NOMO-1 treated with DMSO at 0.1 percent for 48 hours (cell line): ENCODE measurements at regions not wholly inside any gene's neighbourhood (a gene's known extent, or its start where the extent isn't known, plus 50 kb on each side); places are given as distances from the start of the nearest gene placed in this dataset.
"Not testable (repeated sequence)": the region's sequence is repeated elsewhere in the genome, so short reads cannot be mapped to it uniquely, and the experiment has no call there.

Experiments used
- DNase-seq: peaks from one replicate; lab custom pipeline; 2025; ENCODE audit not compliant: unreplicated experiment; lab: John Stamatoyannopoulos, UW

DNA sequence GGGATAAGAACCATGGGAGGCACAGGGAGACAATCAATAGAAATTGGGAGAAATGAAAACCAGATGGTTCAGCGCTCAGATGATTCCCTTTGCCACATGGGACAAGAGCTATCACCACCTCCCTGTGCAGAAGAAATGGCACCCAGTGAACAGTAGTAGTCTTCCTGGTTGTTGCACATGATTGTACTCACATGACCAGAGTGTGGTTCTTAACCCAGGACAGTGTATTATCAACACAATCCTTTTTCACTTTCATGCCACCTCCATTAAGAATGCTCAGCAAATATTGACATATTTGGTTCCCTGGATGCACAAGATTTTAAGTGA lies 149.0 kb upstream of the SH3BP4 start:
- no peak for DNase-seq

DNA sequence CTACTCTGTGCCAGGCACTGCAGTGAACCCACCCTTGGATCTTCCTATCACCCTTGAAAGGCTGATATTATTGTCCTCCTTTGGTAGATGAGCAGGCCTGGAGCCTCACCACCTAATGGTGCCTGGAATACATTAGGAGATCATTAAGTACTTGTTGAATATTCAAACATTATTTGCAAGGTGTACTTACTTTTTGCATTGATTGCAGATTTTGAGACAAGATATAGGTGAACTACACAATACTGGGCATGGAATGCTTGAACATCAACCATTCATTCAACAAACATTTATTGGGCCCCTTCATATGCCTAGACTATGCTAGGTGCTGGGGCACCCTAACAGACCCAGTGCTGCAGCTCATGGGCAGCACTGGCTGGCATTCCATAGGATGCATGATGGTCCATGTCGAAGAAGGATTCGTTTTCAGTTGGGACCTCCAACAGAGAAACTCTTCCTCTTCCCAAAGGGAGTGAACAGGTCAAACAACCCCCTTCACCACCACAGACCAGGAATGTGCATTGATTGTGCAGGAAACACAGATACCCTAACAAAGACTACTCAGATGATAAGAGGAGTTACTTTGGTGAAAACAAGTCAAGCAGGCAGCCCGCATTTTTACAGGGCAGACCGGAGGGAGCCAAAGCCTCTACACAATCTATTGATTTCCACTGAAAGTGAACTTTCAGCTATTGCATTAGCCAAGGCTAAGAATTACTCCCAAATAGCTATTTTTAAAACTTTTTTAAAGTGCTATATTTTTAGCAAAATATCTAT lies 149.6 kb upstream of the SH3BP4 start:
- DNase-seq = no peak

DNA sequence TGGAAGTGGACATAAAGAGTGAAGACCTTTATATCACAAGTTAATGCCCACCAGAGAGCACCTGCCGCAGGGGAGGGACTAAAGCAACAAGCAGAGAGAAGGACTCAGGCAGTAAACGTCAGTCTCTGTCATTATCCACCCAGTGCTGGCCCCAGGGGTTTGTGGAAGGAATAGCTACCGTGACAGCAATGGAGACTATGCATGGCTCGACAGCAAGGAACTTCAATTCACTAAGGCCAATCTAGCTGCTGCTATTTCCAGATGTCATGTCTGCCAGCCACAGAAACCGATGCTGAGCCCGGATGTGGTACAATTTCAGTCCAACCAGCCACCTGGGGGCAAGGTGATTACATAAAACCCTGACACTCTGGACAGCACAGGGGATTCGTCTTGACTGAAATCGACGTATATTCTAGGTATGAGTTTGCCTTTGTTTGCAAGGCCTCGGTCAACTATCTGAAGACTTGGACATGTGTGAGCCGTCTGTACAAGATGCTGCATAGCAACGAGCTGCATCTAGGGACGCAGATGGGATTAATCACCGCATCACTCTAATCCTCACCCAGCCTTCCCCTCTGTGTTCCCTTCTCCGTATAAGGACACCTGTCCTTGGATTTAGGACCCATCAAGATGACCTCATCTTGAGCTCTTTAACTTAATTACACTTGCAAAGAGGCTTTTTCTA lies 154.1 kb upstream of the SH3BP4 start:
- DNase-seq = no peak

- no peak for DNase-seq
Measured at GRCh38 chr2:234796045-234796591, 155.7 kb upstream of the SH3BP4 start.

DNA sequence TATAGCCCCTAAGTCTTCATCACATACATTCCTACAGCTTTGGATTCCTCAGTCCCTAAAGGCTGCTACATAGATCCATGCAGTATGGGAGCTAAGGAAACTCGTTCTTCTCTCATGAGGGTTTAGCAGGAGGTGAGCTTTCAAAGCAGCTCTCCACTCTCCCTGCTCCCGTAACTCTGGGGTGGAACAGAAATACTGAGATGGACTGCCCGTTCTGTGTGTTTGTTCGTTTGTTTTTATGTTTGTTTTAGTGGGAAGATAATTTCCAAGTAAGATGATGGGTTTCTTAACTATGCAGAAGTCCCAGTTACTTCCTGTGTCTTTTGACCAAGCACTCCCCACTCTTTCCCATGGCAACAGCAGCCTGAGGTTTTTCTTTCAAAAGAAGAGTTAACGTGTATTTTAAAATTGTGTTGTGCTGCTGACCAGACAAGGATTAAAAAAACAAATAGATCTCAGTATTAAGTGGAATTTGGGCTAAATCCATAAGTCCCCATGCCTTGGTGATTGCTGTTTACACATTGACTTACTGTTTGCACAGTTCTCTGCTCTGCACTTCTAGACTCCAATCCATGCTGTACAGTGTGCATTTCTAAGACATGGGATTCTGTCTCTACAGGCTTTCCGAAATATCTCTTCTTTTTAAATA lies 156.4 kb upstream of the SH3BP4 start:
- DNase-seq = no peak

DNA sequence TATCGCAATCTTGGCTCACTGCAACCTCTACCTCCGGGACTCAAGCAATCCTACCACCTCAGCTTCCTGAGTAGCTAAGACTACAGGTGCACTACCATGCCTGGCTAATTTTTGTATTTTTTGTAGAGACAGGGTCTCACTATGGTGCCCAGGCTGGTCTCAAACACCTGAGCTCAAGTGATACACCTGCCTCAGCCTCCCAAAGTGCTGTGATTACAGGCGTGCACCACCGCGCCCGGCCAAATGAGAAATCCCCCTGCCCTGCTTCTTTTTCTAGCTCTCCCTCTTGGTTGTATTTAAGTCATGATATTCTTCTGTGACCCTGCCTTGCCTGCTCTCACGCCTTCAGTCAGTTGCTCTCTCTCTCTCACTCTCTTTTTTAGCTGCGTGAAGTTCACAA lies 157.0 kb upstream of the SH3BP4 start:
- DNase-seq = no peak

GRCh38 chr2:234793212-234793785 lies 158.5 kb upstream of the SH3BP4 start:
- DNase-seq = no peak

DNA sequence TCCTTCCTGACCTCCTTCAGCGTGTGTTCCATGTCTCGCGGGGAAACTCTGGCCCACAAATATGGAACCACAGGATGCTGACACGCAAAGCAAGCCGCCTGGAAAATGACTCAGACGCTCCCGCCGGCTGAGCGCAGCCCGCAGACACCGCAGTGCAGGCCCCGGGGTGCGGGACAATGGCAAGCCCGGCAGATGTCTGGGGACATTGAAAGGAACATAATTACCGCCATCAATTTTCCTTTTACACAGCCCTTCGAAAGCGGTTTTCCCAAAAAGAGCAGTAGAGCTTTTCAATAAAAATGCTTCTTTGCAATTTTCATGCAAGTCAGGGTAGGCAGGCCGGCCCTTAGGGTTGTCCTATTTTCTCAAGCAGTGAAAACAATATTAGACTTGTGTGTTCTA lies 159.2 kb upstream of the SH3BP4 start:
- DNase-seq = no peak

GRCh38 chr2:234792096-234792495 lies 159.7 kb upstream of the SH3BP4 start:
- not testable (repeated sequence) for DNase-seq

DNA sequence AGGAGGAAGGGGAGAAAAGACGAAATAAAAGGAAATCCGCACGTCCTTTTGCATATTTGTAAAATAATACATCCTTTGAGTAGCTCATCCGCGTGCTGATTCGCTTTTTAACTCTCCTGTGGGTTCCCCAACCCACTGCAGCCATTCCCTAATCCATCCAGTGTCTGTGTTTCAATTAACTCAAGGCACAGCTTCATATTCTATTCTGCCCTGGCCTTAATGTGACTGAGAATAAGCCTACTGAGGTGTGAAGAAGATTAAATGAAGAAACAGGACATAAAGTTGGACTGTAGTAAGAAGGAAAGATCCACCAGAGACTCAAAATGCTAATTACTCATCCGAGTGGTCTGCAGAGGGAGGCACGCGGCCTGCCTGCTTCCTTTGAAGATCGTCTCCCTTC lies 161.4 kb upstream of the SH3BP4 start:
- DNase-seq = no peak

DNA sequence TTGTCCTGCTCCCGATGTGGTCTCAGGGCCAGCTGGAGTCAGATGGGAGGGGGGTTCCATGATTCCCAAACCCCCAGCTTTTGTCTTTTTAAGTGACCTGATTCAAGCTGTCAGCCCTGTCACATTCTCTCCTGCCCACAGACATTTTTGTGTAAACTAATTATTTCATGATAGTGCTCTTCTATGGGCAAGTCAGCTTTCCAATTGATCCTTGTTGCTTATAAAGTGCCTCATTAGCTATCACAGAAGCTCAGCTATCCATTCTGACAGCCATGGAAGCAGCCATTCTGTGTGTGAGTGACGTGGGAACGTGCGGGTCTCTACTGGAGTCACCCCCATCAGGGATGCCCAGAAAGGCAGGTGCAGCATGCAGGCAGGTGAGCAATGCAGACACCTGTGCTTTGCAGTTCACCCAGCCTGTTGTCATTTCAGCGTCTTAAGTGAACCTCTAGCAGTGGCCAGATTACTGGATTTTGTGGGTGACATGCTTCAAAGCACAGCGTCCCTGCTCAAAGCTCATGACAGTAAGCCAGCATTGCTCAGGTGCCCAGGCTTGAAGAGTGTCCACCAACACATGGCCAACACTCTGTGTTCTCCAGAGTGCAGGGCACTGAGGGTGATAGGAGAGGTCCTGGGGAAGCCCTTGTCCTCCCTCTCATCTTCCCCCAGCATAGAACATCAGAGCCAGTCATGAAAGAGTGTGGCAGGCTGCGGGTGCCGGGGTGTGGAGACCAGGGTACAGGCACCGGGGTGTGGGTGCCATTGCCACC lies 162.1 kb upstream of the SH3BP4 start:
- DNase-seq = no peak

- no peak for DNase-seq
Measured at GRCh38 chr2:234788841-234789240, 163.0 kb upstream of the SH3BP4 start.

- DNase-seq = no peak
Measured at GRCh38 chr2:234788381-234788780, 163.4 kb upstream of the SH3BP4 start.

DNA sequence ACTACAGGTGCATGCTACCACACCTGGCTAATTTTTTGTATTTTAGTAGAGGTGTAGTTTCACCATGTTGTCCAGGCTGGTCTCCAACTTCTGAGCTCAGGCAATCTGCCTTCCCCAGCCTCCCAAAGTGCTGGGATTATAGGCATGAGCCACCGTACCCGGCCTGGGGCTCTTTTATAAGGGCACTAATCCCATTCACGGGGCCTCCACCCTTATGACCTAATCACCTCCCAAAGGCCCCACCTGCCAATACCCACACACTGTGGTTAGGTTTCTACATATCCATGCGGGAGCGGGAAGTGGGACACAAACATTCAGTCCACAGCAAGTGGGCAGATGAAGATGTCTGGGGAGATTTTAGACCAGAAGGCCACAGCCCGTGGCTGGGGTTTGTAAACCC lies 164.7 kb upstream of the SH3BP4 start:
- no peak for DNase-seq

DNA sequence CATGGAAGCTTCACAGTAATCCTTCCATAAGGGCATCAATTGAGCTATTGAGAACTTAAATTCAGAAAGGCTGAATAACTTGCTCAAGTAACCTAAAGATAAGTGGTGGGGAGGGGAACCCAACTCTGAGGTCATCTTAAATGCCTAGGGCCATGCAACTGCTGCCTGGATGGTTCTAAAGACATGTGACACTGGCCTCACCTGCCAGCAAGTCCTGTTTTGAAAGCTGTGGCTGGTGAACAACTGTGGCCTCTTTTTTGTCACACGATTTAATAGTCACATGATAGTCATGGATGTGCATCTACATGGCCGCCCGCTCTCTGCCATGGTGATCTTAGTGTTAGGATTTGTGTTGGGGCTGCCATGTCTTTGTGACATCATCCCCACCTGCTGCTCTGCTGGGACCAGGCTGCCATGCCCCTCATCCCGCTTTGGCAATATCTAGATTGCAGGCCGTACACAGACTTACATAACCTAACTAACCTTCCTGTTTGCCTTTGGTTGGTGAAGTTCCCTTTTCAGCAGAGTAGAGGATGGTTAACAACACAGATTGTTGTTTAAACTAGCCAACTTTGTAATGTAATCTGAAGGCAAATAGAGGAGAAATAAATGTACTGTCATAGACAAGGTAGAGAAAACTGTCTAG lies 177.9 kb upstream of the SH3BP4 start:
- no peak for DNase-seq

DNA sequence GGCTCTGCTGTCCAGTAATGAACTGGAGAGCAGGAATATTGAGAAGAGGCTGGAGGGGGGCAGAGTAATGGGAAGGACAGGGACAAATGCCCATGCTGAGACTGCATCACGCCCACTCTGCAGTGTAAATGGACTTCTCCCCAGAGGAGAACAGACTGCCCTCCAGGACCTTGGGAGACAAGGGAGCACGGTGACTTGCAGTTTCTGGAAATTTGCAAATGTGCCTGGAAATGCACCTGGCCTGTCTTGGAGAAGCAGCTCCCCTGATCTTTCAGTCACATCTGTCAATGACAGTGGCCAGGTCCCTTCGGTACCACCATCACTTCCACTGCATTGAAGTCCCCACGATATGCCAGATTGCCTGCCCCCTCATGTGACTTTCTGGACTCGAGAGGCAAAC lies 178.7 kb upstream of the SH3BP4 start:
- DNase-seq = no peak

DNA sequence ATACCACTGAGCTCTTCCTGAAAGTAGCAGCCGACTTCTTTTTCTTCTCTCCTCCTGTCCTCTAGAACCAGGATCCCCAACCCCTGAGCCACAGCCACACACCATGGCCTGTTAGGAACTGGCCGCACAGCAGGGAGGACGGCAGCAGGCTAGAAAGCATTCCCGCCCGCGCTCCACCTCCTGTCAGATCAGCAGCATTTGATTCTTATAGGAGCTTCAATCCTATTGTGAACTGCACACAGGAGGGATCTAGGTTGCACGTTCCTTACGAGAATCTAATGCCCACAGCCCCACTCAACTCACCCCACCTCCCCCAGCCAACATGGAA lies 179.1 kb upstream of the SH3BP4 start:
- DNase-seq = no peak

GRCh38 chr2:234771980-234772732 lies 179.7 kb upstream of the SH3BP4 start:
- DNase-seq = no peak

GRCh38 chr2:234771176-234771575 lies 180.6 kb upstream of the SH3BP4 start:
- no peak for DNase-seq

DNA sequence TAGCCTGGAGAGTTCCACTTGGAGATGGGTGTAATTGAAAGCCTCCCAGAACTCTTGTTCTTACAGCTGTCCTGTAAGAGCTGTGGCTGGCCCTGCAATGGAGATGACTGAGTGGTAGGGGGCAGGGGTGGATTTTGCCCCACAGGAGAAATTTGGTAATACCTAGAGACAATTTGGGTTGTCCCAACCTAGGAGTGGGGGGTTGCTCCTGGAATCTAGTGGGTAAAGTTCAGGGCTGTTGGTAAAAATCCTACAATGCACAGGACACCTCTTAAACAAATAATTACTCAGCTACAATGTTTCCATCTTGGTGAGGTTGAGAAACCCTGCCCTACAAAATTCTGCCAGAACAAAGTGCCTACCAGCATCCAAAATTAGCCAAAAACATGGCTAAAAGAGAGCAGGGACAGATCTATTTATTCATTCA lies 181.1 kb upstream of the SH3BP4 start:
- DNase-seq = no peak
